ENCODE measurements at regions not wholly inside any gene's neighbourhood (a gene's known extent, or its start where the extent isn't known, plus 50 kb on each side); places are given as distances from the start of the nearest gene placed in this dataset.
"Not testable (repeated sequence)": the region's sequence is repeated elsewhere in the genome, so short reads cannot be mapped to it uniquely, and the experiment has no call there.

DNA sequence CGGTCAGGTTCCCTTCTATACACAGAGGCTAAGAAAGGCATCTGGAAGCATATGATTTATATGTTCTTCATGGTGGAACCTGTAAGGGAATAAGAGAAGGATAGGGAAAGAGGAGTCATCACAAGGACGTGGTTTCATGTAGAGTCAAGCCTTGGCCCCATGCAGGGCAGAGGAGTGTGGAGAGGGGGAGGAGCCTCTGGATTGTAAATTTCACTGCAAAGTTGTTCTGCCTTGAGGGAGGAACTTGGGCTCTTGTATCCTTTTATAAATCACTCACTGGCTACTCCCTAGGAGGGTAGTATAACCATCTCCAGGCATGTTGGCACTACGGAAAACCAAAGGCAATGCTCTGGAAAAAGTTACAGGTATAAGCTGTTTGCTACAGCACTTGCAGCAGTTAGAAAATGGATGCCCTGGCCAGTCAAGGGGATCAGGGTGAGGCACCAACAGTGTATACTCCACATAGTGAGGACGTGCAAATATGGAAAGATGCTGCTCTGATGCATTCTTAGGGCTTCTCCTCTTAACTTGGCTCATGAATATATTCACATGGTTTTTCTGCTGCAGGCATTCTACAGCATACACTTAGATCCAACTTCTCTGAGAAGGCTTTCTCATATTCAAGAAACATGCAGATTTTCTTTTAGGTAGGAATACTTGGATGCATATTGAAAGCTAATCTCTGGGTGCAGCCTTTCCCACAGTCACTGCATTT lies 60.3 kb upstream of the ZNF81 start:
- no peak for FAIRE-seq
- TF ChIP-seq TAF1 (IDR thresholded peaks at IDR 0.05; ENCODE audit: borderline replicate concordance, low read depth, low read length) = no peak
- no peak for TF ChIP-seq POLR2AphosphoS5 (IDR thresholded peaks at IDR 0.05; ENCODE audit: low read depth, low read length)
- no peak for TF ChIP-seq POLR2A (IDR thresholded peaks at IDR 0.05; ENCODE audit: low read depth, low read length)
- DNase-seq (ENCODE audit: insufficient read length) = no peak

DNA sequence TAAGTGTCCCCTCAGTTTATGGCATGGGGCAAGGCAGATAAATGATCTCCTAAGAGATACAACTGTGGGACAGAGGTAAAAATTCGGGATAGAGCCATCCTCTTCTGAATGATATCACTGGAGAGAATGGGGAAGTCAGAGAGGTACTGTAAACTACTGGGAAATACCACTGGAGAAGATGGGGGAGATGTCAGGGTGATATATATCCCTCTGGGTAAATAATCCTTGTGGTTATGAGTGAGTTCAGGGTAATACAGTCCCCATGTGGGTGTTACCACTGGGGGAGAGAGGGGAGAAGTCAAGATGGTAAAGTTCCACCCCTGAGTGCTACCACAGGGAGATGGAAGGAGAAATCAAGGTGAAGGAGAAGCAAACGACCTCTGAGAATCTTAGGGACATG lies 63.9 kb upstream of the ZNF81 start:
- FAIRE-seq = no peak
- TF ChIP-seq TAF1 (IDR thresholded peaks at IDR 0.05; ENCODE audit: borderline replicate concordance, low read depth, low read length) = no peak
- no peak for TF ChIP-seq POLR2AphosphoS5 (IDR thresholded peaks at IDR 0.05; ENCODE audit: low read depth, low read length)
- TF ChIP-seq POLR2A (IDR thresholded peaks at IDR 0.05; ENCODE audit: low read depth, low read length) = no peak
- DNase-seq (ENCODE audit: insufficient read length) = no peak

DNA sequence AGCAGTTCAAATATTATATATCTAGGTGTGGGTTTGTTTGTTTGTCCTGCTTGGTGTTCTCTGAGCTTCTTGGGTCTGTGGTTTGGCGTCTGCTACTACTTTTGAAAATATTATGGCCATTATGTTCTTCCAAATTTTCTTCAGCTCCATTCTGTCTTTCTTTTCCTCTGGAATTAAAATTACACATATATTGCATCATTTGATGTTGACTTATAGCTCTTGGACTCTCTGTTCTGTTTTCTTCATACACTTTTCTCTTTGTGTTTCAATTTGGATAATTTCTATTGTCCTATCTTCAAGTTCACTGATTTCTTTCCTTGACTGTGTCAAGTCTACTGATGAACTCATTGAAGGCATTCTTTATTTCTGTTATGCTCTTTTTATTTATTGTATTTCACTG lies 65.2 kb upstream of the ZNF81 start:
- no peak for DNase-seq (ENCODE audit: insufficient read length)
- TF ChIP-seq POLR2AphosphoS5 (IDR thresholded peaks at IDR 0.05; ENCODE audit: low read depth, low read length) = no peak
- no peak for TF ChIP-seq TAF1 (IDR thresholded peaks at IDR 0.05; ENCODE audit: borderline replicate concordance, low read depth, low read length)
- TF ChIP-seq POLR2A (IDR thresholded peaks at IDR 0.05; ENCODE audit: low read depth, low read length) = no peak
- no peak for FAIRE-seq

DNA sequence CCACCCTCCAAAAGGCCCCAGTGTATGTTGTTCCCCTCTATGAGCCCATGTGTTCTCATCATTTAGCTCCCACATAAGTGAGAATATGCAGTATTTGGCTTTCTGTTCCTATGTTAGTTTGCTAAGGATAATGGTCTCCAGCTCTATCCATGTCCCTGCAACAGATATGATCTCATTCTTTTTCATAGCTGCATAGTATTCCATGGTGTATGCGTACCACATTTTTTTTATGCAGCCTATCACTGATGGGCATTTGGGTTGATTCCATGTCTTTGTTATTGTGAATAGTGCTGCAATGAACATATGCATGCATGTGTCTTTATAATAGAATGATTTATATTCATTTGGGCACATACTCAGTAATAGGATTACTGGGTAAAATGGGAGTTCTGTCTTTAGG lies 73.9 kb upstream of the ZNF81 start:
- FAIRE-seq = not testable (repeated sequence)

DNA sequence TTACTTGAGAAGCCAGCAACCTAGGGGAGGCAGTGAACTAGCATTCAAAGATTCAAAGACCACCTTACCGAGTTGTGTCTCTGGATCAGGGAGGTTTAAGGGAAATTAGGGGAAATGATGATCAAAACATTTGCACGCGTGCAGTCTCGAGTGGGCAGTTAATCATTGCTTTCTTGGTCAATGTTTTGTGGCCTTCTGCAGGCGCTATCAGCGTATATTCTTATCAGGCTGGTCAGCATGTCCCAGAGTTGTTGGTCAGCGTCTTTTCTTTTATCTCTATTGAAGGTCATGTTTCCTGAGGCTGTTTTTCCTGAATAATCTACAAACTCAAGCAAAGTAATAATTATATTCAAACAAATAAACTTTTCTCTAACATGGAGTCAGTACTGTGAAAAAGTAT lies 84.0 kb upstream of the ZNF81 start:
- DNase-seq (ENCODE audit: insufficient read length) (no peak), FAIRE-seq (no peak)
- no peak for TF ChIP-seq POLR2AphosphoS5 (IDR thresholded peaks at IDR 0.05; ENCODE audit: low read depth, low read length)
- no peak for TF ChIP-seq POLR2A (IDR thresholded peaks at IDR 0.05; ENCODE audit: low read depth, low read length)
- no peak for TF ChIP-seq TAF1 (IDR thresholded peaks at IDR 0.05; ENCODE audit: borderline replicate concordance, low read depth, low read length)

More for the DNA sequence above, 73.9 kb upstream of the ZNF81 start:
- not testable (repeated sequence) for DNase-seq (ENCODE audit: insufficient read length)

DNA sequence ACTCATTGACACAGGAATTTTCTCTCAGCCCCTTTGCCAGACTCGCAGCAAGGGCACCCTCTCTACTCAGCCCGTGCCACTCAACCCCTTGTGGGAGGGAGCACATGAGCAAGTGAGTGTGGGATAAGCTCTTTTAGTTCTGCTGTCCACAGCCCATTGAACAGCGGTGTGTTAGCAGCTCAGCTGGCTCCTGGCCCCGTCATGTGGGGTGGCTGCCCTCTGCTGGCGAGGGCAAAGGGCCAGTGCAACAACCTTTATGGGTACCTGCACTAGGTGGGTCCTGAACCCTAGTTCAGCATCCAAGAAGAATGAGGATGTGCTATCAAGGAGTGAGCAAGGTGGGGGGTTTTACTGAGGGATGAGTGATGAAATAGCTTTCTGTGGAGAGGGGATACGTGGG lies 85.0 kb upstream of the ZNF81 start:
- TF ChIP-seq POLR2AphosphoS5 (IDR thresholded peaks at IDR 0.05; ENCODE audit: low read depth, low read length) (no peak), TAF1 (IDR thresholded peaks at IDR 0.05; ENCODE audit: borderline replicate concordance, low read depth, low read length) (no peak), POLR2A (IDR thresholded peaks at IDR 0.05; ENCODE audit: low read depth, low read length) (no peak)
- no peak for DNase-seq (ENCODE audit: insufficient read length)
- FAIRE-seq = peak; percentile 71

DNA sequence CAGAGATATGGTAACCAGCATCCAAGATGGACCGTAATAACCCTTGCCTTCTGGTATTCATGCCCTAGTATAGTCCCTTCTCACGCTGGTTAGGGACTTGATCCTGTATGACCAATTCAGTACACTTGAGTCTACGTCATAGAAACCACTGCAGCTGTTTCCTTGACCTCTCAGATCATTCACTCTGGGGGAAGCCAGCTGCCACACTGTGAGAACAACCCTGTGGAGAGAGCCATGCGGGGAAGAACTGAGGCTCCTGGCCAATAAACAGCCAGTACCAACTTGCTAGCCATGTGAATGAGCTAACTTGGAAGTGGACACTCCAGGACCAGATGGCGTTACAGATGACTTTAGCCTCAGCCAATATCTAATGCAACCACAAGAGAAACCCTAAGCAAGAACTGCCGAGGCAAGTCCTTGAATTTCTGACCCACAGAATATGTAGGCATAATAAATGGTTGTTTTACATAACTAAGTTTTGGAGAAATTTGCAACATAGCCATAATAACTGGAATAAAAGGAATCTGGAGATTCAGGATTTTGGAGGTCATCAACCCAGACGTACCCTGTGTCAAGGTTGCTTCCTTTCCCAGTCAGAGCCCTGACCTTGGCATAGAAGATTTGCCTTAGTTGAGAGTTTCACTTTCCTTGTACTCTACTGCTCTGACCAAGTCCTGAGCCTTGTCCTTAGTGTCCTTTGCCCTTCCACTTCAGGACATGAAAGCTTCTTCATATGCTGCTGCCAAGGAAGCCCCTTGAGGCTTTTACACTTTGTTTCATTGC lies 87.3 kb upstream of the ZNF81 start:
- FAIRE-seq (no peak), DNase-seq (ENCODE audit: insufficient read length) (no peak)
- TF ChIP-seq TAF1 (IDR thresholded peaks at IDR 0.05; ENCODE audit: borderline replicate concordance, low read depth, low read length) = no peak
- no peak for TF ChIP-seq POLR2A (IDR thresholded peaks at IDR 0.05; ENCODE audit: low read depth, low read length)
- TF ChIP-seq POLR2AphosphoS5 (IDR thresholded peaks at IDR 0.05; ENCODE audit: low read depth, low read length) = no peak

DNA sequence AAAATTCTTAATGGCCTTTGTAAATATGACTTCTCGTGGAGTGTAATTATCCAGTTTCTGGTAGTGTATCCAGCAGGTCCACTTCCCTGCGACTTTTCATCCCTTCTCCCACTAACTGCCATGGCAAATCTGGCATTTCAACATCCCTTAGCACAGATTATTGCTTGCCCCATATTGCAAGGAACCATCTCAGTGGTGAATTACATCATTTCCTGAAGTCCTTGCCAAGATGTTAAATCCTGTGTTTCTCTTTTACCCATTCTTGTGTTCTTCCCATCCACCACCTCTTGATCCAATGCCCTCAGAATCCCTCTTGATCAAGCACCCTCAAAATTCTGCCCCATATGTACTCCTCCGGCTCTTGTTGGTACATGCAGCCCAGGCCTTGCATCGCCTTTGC lies 88.1 kb upstream of the ZNF81 start:
- TF ChIP-seq POLR2AphosphoS5 (IDR thresholded peaks at IDR 0.05; ENCODE audit: low read depth, low read length) (no peak), TAF1 (IDR thresholded peaks at IDR 0.05; ENCODE audit: borderline replicate concordance, low read depth, low read length) (no peak), POLR2A (IDR thresholded peaks at IDR 0.05; ENCODE audit: low read depth, low read length) (no peak)
- DNase-seq (ENCODE audit: insufficient read length) (no peak), FAIRE-seq (no peak)

DNA sequence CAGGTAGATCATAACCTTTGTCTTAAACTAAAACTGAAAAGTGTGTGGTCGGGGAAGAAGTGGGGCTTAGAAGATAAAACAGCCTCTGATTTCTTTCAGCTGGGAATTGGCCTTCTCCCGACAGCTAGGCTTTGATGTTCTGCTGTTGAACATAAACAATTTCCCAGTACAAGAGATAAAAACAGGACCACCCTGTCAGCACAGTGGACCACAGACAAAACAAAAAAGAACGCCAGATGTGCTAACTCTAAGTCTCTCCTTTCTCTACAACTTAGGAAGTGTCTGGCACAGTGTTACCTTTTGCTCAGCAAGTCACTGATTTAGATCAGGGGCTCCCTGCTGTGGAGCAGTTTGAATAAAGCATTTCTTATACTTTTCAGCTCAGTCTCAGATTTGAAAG lies 87.5 kb upstream of the UXT start:
- FAIRE-seq (no peak), DNase-seq (ENCODE audit: insufficient read length) (no peak)
- TF ChIP-seq TAF1 (IDR thresholded peaks at IDR 0.05; ENCODE audit: borderline replicate concordance, low read depth, low read length) (no peak), POLR2AphosphoS5 (IDR thresholded peaks at IDR 0.05; ENCODE audit: low read depth, low read length) (no peak), POLR2A (IDR thresholded peaks at IDR 0.05; ENCODE audit: low read depth, low read length) (no peak)

DNA sequence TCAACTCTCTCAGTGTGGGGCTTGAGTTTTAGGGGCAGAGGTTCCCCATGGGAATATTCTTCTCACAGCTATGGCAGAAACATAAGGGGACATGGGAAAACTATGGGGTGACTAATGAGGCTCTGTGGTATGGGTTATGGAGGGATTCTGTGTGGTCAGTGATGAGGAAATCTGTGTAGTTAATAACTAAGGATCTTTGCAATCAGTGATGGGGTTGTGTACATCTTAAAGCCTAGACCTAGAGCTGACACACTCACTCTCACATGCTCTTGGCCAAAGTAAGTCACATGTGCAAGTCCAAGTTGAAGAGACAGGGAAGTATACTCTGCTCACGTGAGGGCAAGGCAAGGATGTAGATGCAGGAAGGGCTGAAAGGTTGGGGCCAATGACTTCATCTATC lies 86.4 kb upstream of the UXT start:
- no peak for DNase-seq (ENCODE audit: insufficient read length)
- no peak for FAIRE-seq

DNA sequence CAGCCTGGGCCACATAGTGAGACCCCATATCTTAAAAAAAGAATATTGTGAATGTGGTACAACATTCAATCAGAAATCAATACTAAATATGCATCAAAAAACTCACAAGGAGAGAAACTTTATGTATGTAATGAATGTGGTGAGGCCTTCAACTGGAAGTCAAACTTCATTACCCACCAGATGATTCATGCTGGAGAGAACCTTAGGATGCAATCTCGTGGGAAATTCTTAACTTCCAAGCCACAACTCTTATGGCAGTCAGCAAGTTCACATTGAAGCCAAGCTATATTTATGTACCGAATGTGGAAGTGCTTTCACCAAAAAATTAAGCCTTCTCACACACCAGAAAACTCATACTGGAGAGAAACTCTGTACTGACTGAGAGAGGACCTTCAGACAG lies 84.5 kb upstream of the UXT start:
- FAIRE-seq (no peak), DNase-seq (ENCODE audit: insufficient read length) (no peak)
- no peak for TF ChIP-seq TAF1 (IDR thresholded peaks at IDR 0.05; ENCODE audit: borderline replicate concordance, low read depth, low read length)

More for the DNA sequence above, 86.4 kb upstream of the UXT start:
- TF ChIP-seq TAF1 (IDR thresholded peaks at IDR 0.05; ENCODE audit: borderline replicate concordance, low read depth, low read length) (no peak), POLR2A (IDR thresholded peaks at IDR 0.05; ENCODE audit: low read depth, low read length) (no peak), POLR2AphosphoS5 (IDR thresholded peaks at IDR 0.05; ENCODE audit: low read depth, low read length) (no peak)

DNA sequence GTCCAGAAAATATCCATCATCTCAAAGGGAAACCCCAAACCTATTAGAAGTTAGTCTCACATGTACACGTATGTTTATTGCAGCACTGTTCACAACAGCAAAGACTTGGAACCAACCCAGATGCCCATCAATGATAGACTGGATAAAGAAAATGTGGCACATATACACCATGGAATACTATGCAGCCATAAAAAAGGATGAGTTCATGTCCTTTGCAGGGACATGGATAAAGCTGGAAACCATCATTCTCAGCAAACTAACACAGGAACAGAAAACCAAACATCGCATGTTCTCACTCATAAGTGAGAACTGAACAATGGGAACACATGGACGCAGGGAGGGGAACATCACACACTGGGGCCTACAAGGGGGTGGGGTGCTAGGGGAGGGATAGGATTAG lies 79.9 kb upstream of the UXT start:
- not testable (repeated sequence) for FAIRE-seq; DNase-seq (ENCODE audit: insufficient read length)
